HEK293 (cell line): ENCODE measurements at regions not wholly inside any gene's neighbourhood (a gene's known extent, or its start where the extent isn't known, plus 50 kb on each side); places are given as distances from the start of the nearest gene placed in this dataset.
"Not testable (repeated sequence)": the region's sequence is repeated elsewhere in the genome, so short reads cannot be mapped to it uniquely, and the experiment has no call there.

Experiments used
- CTCF ChIP-seq: fragments of 450-650 bp; formaldehyde crosslinking; IDR thresholded peaks from 2 replicates; pipeline ENCODE4 v1.5.1; 2016; ENCODE audit warnings: missing biosample characterization, missing genetic modification characterization
- MYNN ChIP-seq: fragments of 450-650 bp; formaldehyde crosslinking; IDR thresholded peaks from 2 replicates; pipeline ENCODE4 v1.5.1; 2016; ENCODE audit warnings: missing biosample characterization, missing genetic modification characterization, borderline replicate concordance
- REST ChIP-seq: fragments of 450-650 bp; formaldehyde crosslinking; IDR thresholded peaks from 2 replicates; pipeline ENCODE4 v1.5.1; 2016; ENCODE audit warnings: missing biosample characterization, missing genetic modification characterization
- ZBTB21 ChIP-seq: fragments of 450-650 bp; formaldehyde crosslinking; IDR thresholded peaks from 2 replicates; pipeline ENCODE4 v1.5.1; 2017; ENCODE audit warnings: missing biosample characterization, missing genetic modification characterization
- ZBTB6 ChIP-seq: fragments of 450-650 bp; formaldehyde crosslinking; IDR thresholded peaks from 2 replicates; pipeline ENCODE4 v1.5.1; 2017; ENCODE audit warnings: missing biosample characterization, missing genetic modification characterization
- ZFP41 ChIP-seq: fragments of 450-650 bp; formaldehyde crosslinking; IDR thresholded peaks from 2 replicates; pipeline ENCODE4 v1.5.1; 2016; ENCODE audit warnings: missing biosample characterization, missing genetic modification characterization, borderline replicate concordance
- ZNF433 ChIP-seq: fragments of 450-650 bp; formaldehyde crosslinking; IDR thresholded peaks from 2 replicates; pipeline ENCODE4 v1.5.1; 2016; ENCODE audit warnings: missing biosample characterization, missing genetic modification characterization, low read depth
- ZNF561 ChIP-seq: fragments of 450-650 bp; IDR thresholded peaks from 2 replicates; pipeline ENCODE4 v1.5.1; 2018; ENCODE audit warnings: missing biosample characterization, missing genetic modification characterization, borderline replicate concordance
- ZNF785 ChIP-seq: fragments of 450-650 bp; formaldehyde crosslinking; IDR thresholded peaks from 2 replicates; pipeline ENCODE4 v1.5.1; 2016; ENCODE audit warnings: missing biosample characterization, missing genetic modification characterization

GRCh38 chr14:105720852-105721601 is 194.6 kb downstream of the TMEM121 start:
- not testable (repeated sequence) for TF ChIP-seq MYNN (tag by site-specific recombination); ZNF433 (tag by site-specific recombination); ZBTB6 (tag by site-specific recombination); ZBTB21; CTCF (tag by site-specific recombination); ZNF785 (tag by site-specific recombination); ZFP41 (tag by site-specific recombination); REST (tag by site-specific recombination); ZNF561
